NCI-H1048 (cell line): ENCODE measurements at regions not wholly inside any gene's neighbourhood (a gene's known extent, or its start where the extent isn't known, plus 50 kb on each side); places are given as distances from the start of the nearest gene placed in this dataset.
"Not testable (repeated sequence)": the region's sequence is repeated elsewhere in the genome, so short reads cannot be mapped to it uniquely, and the experiment has no call there.

Experiments used
- DNase-seq: peaks from one replicate; lab custom pipeline; 2025; lab: John Stamatoyannopoulos, UW

GRCh38 chr1:222066539-222066938, 324.6 kb upstream of the DUSP10 start:
- DNase-seq, result no peak

DNA sequence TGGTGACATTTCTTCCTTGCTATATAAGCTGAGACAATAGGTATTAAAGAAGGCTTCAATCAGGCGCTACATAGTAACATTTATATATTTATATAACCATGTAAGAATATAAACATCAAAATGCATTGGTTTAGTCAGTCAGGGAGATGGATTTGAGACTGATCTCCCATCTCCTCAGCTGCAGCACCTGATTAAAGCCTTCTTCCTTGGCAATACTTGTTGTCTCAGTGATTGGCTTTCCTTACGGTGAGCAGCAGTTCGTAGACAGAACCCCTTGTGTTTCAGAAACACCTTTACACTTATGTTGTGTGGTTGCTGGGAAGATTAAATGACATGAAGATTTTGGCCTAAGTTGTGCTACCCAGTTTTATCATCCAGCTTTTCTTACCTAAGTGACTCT, 323.3 kb upstream of the DUSP10 start:
- no peak for DNase-seq

GRCh38 chr1:222064388-222065211, 322.7 kb upstream of the DUSP10 start:
- no peak for DNase-seq

DNA sequence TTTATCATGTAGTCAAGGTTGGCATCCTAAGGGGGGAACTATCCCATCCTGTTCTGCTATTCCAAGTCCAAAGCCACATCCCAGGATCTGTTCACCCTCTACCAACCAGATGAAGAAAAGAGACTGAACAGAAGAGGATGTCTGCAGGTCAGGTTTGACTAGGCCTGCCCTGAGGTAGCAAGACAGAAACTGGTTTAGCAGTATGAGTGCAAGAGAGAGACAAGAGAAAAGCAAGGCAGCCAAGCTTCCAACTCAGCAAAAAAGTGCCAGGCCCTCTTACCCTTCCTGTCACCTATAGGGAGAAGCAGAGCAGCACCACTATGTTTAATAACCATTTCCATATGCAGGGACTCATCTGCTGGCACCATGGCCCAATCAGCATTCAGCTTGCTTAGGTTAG, 320.8 kb upstream of the DUSP10 start:
- no peak for DNase-seq

DNA sequence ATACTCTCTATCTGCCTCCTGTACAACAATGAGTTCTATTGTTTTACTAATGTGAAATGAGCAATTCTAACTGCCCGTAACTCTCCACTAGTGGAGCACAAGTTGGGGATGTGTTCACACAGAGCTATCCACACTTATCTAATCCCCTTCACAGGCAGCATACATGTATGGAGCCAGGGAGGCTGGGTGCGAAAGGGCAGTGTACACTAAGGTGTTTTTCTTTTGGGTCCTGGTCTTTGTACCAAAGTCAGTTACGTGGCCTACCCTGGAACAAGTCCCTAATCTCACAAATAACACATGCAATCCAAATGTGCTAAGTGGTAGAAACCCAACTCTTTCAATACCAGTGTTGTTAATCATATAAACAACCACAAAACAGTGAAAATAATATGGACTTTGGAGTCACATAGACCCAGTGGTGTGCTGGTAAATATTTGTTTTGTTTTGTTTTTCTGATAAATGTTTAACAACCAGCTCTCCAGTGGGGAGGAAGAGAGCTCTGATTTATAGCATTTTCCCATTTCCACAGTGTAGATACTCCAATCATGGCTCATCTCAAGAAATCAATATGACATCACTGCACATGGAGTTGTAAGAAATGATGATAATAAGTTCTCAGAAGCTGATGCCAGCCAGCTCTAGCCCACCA, 319.9 kb upstream of the DUSP10 start:
- no peak for DNase-seq

DNA sequence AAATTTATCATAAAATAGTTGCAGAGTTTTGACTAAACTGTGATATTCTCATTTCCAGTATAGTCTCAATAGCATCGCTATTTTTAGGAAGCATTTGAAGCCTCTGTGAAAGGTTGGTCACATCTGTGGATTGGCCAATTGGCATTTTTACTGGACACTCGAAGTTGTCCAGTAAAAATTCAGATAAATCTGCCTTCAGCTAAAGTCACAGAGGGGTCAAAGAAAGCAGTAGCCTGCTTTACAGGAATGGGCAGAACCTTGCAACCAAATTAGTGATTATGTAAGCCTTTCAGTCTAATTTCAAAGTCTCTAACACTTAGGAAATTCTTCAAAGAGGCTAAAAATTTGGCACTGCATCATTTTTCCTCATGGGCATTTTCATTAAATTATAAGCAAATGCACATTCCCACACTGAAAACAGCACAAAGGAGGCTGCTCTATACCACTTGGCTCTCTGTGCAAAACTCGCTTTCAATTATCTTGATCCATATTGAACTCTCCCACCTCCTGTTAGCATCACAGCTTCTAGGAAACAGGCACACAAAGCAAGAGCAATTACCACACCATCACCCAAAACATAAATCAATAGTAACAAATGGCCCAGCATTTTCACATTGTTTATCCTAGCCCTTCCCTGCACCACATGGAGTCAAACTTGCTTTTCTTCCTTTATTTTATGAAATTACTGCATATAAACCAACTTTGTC, 318.5 kb upstream of the DUSP10 start:
- DNase-seq, result no peak

GRCh38 chr1:222058249-222058648, 316.4 kb upstream of the DUSP10 start:
- no peak for DNase-seq

- no peak for DNase-seq
These were observed 315.3 kb upstream of the DUSP10 start for GRCh38 chr1:222057162-222057561.

GRCh38 chr1:222054416-222054815, 312.5 kb upstream of the DUSP10 start:
- DNase-seq, result no peak

- no peak for DNase-seq
These were observed 312.0 kb upstream of the DUSP10 start for GRCh38 chr1:222053790-222054294.

DNA sequence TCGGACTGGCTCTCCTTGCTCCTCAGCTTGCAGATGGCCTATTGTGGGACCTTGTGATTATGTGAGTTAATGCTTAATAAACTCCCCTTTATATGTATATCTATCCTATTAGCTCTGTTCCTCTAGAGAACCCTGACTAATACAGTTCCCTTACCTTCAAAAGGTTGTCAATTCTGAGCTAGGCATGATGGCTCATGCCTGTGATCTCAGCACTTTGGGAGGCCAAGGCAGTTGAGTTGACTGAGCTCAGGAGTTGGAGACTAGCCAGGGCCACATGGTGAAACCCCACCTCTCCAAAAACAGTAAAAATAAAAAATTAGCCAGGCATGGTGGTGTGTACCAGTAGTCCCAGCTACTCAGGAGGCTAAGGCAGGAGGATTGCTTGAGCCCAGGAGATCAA, 309.4 kb upstream of the DUSP10 start:
- DNase-seq, result not testable (repeated sequence)

DNA sequence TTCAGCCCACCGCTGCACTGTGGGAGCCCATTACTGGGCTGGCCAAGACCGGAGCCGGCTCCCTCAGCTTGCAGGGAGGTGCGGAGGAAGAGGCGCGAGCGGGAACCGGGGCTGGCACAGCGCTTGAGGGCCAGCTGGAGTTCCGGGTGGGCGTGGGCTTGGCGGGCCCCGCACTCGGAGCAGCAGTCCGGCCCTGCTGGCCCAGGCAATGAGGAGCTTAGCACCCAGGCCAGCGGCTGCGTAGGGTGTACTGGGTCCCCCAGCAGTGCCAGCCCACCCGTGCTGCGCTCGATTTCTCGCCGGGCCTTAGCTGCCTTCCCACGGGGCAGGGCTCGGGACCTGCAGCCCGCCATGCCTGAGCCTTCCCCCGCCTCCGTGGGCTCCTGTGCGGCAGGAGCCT, 307.8 kb upstream of the DUSP10 start:
- not testable (repeated sequence) for DNase-seq

GRCh38 chr1:222049176-222049575, 307.3 kb upstream of the DUSP10 start:
- no peak for DNase-seq

GRCh38 chr1:222048094-222048595, 306.3 kb upstream of the DUSP10 start:
- no peak for DNase-seq

GRCh38 chr1:222047366-222047765, 305.5 kb upstream of the DUSP10 start:
- DNase-seq, result peak; percentile 60

DNA sequence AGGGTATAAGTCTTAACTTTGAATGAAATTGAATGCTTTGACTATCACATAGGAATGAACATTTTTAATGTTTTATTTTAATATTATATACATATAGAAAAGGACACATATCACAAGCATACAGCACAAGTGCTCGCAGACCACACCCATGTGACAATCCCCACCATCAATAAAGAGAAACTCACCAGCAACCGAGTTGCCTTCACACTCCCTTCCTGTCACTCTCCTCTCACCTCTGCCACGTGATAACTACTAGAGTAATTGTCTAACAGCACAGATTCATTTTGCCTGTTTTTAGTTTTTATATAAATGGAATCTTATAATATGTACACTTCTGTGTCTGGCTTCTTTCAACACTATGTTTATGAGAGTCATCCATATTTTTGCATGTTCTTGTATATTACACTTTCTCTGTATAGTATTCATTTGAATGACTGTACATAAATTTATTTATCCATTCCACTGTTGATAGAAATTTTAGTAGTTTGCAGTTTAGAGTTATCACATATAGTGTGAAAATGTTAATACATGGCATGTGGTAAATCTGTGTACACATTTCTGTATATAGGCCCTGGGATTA, 304.9 kb upstream of the DUSP10 start:
- no peak for DNase-seq

- no peak for DNase-seq
These were observed 303.9 kb upstream of the DUSP10 start for GRCh38 chr1:222045786-222046185.

DNA sequence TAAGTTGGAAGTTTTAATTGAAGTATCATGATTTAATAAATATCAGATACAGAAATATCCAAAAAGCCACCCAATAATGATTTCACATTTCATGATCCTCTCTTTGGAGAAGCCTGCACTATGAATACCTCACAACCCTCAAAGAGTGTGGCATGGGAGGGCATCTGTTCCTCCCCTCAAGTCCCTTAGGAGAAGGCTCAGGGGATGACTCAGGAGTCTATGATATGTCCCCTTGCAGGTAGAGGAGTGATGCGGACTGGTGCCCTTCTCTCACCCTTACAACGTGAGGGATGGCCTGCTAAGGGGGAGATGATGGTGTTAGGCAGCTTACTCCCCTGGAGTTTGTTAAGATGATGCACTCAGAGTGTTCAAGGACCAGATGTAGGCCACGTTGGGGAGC, 303.3 kb upstream of the DUSP10 start:
- DNase-seq, result no peak

DNA sequence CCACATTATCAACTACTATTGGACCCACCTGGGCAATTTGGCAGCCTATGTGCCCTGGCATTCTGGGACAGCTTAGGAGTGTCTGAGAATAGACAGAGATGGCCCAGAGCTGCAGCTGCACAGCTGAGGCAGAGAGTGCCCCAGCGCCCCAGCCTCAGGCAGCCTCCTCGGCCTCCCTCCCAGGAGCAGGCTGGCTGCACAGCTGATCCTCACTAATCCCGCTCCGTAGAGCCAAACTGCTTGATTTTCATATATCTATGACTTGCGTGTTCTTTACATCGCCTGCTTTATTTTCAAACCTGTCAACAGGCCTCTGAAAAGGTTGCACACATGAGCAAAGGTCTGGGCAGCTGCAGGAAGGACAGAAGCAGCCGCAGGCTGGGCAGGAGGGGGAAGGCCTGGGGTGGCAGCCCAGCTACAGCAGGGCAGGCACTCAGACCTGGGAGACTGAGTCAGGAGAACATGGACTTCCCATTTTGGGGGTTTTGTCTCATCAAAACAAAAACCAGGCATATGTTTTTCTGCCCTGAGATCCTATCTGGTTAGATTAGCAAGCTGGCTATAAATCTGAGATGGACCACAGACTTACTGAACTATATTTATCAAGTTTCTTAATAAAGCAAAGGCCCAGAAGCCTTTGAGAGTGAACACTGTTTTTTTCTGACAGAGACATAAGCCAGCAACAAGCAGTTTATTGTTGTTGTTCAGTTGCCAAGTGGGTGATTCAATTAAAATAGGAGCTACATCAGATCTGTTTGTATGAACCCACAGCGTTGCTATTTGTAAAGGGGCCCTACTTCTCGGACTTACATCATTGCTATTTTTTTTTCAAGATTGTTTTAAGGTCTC, 301.8 kb upstream of the DUSP10 start:
- DNase-seq, result no peak

- DNase-seq, result no peak
These were observed 300.2 kb upstream of the DUSP10 start for GRCh38 chr1:222042120-222042519.

DNA sequence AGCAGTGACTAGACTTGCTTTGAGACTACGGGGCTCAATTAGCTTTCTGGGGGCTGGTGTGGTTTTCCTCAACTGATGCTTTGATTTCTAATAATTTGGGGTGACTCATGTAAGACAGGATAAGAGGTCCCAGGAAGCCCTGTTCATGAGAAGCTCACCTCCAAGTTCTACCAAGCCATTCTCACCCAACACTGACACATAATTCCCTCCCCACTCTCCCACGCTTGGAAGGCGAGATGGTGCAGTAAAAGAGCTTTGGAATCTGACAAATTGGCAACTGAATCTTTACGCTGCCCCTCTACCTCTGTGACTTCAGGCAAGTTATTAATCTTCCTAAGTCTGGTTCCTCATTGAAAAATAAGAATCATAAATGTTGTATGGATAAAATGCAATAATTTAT, 299.1 kb upstream of the DUSP10 start:
- no peak for DNase-seq
